ENCODE measurements at regions not wholly inside any gene's neighbourhood (a gene's known extent, or its start where the extent isn't known, plus 50 kb on each side); places are given as distances from the start of the nearest gene placed in this dataset.

GRCh38 chr22:48889887-48890692 lies 937.6 kb downstream of the BRD1 start:
- H3K4me3 ChIP-seq (replicated peaks; ENCODE audit: low read depth, low read length), result no peak overlapping the region
- no peak for TF ChIP-seq CTCF (IDR thresholded peaks at IDR 0.05; ENCODE audit: insufficient read depth, low read length, poor library complexity, severe bottlenecking)
- DNase-seq (ENCODE audit: extremely low read depth, insufficient read length), result no peak
- no peaks in the 10 kb centered on the region for H3K27me3 ChIP-seq (replicated peaks; ENCODE audit: control insufficient read depth, insufficient read depth, low read length)
- no peaks in the 10 kb centered on the region for H3K36me3 ChIP-seq (ENCODE audit: control insufficient read depth, insufficient read depth, low read length)

DNA sequence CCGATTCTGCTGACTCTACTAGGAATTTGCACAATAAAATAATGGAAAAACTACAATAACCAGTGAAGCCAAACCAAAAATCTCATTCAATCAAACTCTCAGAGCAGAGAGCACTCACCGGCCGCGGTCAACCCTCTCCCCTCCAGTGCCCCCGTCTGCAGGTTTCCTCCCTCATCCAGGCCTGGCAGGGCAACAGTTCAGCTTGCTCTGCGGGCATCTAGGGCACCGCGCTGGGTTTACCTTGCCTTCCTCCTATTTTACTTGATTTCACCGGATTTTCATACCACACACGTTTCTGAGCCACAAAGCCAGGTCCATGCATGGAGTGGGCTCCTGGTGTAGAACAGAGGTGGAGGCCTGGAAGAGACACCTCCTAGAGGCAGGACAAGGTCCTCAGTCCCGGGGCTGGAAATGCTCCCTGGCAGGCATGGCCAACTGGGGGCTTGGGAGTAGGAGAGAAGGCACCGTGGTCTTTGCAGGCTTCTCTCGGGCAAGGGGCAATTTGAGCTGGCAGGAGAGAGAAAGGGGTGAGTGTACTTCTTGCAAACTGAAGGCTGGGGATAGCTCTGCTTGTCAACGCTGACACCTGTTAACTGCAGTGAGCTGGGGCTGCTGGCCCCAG lies 938.4 kb downstream of the BRD1 start:
- no peak for DNase-seq (ENCODE audit: extremely low read depth, insufficient read length)
- no peaks in the 10 kb centered on the region for H3K27me3 ChIP-seq (replicated peaks; ENCODE audit: control insufficient read depth, insufficient read depth, low read length)
- no peaks in the 10 kb centered on the region for H3K36me3 ChIP-seq (ENCODE audit: control insufficient read depth, insufficient read depth, low read length)
- no peak overlapping the region for H3K4me3 ChIP-seq (replicated peaks; ENCODE audit: low read depth, low read length)
- no peak for TF ChIP-seq CTCF (IDR thresholded peaks at IDR 0.05; ENCODE audit: insufficient read depth, low read length, poor library complexity, severe bottlenecking)

GRCh38 chr22:48888466-48889208 lies 939.0 kb downstream of the BRD1 start:
- H3K27me3 ChIP-seq (replicated peaks; ENCODE audit: control insufficient read depth, insufficient read depth, low read length), result no peaks in the 10 kb centered on the region
- TF ChIP-seq CTCF (IDR thresholded peaks at IDR 0.05; ENCODE audit: insufficient read depth, low read length, poor library complexity, severe bottlenecking), result no peak
- no peak for DNase-seq (ENCODE audit: extremely low read depth, insufficient read length)
- H3K36me3 ChIP-seq (ENCODE audit: control insufficient read depth, insufficient read depth, low read length), result no peaks in the 10 kb centered on the region
- H3K4me3 ChIP-seq (replicated peaks; ENCODE audit: low read depth, low read length), result no peak overlapping the region

DNA sequence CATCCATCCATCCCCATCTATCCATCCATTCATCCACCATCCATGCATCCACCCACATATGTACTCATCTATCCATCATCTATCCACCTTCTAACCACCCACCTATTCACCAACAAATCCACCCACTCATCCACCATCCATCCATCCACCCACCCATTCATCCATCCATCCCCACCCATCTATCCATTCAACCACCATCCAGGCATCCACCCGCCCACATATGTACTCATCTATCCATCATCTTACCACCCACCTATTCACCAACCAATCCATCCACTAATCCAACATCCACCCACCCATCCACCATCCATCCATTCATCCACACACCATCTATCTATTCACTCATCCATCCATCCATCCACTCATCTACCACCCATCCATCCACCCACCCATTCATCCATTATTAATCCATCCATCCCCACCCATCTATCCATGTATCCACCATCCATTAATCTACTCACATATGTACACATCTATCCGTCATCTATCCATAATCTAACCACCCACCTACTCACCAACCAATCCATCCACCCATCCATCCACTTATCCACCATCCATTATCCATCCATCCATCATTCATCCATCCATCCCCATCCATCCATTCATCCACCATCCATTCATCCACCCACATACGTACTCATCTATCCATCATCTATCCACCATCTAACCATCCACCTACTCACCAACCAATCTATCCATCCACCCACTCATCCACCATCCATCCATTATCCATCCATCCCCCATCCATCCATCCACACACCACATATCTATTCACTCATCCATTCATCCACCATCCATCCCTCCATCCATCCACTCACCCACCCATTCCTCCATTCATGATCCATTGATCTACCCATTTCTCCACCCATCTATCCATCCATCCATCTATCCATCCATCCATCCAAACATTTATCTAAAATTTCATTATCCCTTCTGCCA lies 940.0 kb downstream of the BRD1 start:
- no peaks in the 10 kb centered on the region for H3K27me3 ChIP-seq (replicated peaks; ENCODE audit: control insufficient read depth, insufficient read depth, low read length)
- no peaks in the 10 kb centered on the region for H3K36me3 ChIP-seq (ENCODE audit: control insufficient read depth, insufficient read depth, low read length)
- TF ChIP-seq CTCF (IDR thresholded peaks at IDR 0.05; ENCODE audit: insufficient read depth, low read length, poor library complexity, severe bottlenecking), result no peak
- H3K4me3 ChIP-seq (replicated peaks; ENCODE audit: low read depth, low read length), result no peak overlapping the region
- DNase-seq (ENCODE audit: extremely low read depth, insufficient read length), result no peak

DNA sequence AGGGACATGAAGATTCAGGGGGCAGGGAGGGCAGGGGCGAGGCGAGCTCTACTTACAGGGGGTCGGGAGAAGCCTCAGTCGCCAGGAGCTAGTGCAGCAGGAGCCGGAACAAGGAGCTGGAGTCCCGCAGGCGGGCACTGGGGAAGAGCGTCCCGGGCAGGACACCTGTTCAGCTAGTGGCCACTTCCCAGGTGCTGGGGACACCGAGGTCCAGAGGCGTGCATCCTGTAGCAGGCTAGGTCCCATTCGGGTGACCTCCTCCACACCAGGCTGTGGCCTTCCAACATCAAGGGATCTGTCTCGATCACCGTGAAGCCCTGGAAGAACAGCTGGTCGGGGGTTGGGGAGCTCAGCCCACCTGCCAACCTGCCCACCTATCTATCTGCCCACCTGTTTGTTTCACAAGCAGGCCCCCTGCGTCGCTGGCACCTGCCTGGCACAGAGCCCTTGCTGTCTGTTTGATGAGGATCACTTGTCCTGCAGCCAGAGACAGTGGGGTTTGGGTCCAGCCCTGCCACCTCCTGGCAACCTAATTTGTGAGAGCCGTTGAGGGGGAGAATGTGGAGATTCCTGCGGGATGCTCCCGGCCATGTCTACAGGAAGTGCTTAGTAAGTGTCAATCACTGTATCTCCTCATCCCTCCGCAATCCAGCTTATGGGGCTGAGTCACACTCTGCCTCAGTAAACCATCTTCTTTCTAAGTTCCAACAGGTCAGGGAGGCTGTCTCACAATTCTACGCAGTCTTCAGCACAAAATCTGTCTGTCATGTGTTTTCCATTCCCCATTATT lies 940.9 kb downstream of the BRD1 start:
- DNase-seq (ENCODE audit: extremely low read depth, insufficient read length), result no peak
- Histone ChIP-seq H3K27me3 (replicated peaks; ENCODE audit: control insufficient read depth, insufficient read depth, low read length) (no peaks in the 10 kb centered on the region), H3K36me3 (ENCODE audit: control insufficient read depth, insufficient read depth, low read length) (no peaks in the 10 kb centered on the region), H3K4me3 (replicated peaks; ENCODE audit: low read depth, low read length) (no peak overlapping the region)
- TF ChIP-seq CTCF (IDR thresholded peaks at IDR 0.05; ENCODE audit: insufficient read depth, low read length, poor library complexity, severe bottlenecking), result no peak
